ENCODE measurements at regions not wholly inside any gene's neighbourhood (a gene's known extent, or its start where the extent isn't known, plus 50 kb on each side); places are given as distances from the start of the nearest gene placed in this dataset.

GRCh38 chr5:88555674-88556073, 287.0 kb upstream of the TMEM161B start:
- TF ChIP-seq POLR2A (IDR thresholded peaks at IDR 0.05) (no peak), CTCF (IDR thresholded peaks at IDR 0.05) (no peak), POLR2AphosphoS5 (IDR thresholded peaks at IDR 0.05) (no peak)

Measured in transverse colon (tissue), 4 donors.